AML-193 (cell line): ENCODE measurements at regions not wholly inside any gene's neighbourhood (a gene's known extent, or its start where the extent isn't known, plus 50 kb on each side); places are given as distances from the start of the nearest gene placed in this dataset.
"Not testable (repeated sequence)": the region's sequence is repeated elsewhere in the genome, so short reads cannot be mapped to it uniquely, and the experiment has no call there.

Experiments
- DNase-seq, 2 experiments: peaks; one replicate each; lab custom pipeline; 2025; lab: John Stamatoyannopoulos, UW

- no peak for DNase-seq
Measured at GRCh38 chr20:43364001-43364400, 93.7 kb upstream of the SRSF6 start.

GRCh38 chr20:43363506-43363905 is 94.2 kb upstream of the SRSF6 start:
- DNase-seq, result no peak

- DNase-seq, result no peak
Measured at GRCh38 chr20:43361526-43361925, 96.2 kb upstream of the SRSF6 start.

GRCh38 chr20:43360016-43360415 is 97.7 kb upstream of the SRSF6 start:
- DNase-seq, result no peak

- DNase-seq, result no peak
Measured at GRCh38 chr20:43358811-43359210, 98.9 kb upstream of the SRSF6 start.

- no peak for DNase-seq
Measured at GRCh38 chr20:43357352-43357751, 100.3 kb upstream of the SRSF6 start.

- no peak for DNase-seq
Measured at GRCh38 chr20:43355610-43356009, 102.1 kb upstream of the SRSF6 start.

GRCh38 chr20:43352996-43353395 is 104.7 kb upstream of the SRSF6 start:
- no peak for DNase-seq

GRCh38 chr20:43350694-43351093 is 107.0 kb upstream of the SRSF6 start:
- not testable (repeated sequence) for DNase-seq

- no peak for DNase-seq
Measured at GRCh38 chr20:43349841-43350240, 107.9 kb upstream of the SRSF6 start.

- not testable (repeated sequence) for DNase-seq
Measured at GRCh38 chr20:43347839-43348238, 109.9 kb upstream of the SRSF6 start.

- no peak for DNase-seq
Measured at GRCh38 chr20:43345676-43346075, 112.0 kb upstream of the SRSF6 start.

GRCh38 chr20:43341511-43341910 is 116.2 kb upstream of the SRSF6 start:
- no peak for DNase-seq

GRCh38 chr20:43337036-43337435 is 120.7 kb upstream of the SRSF6 start:
- DNase-seq, result no peak

- DNase-seq, result no peak
Measured at GRCh38 chr20:43334080-43334479, 123.6 kb upstream of the SRSF6 start.

GRCh38 chr20:43331906-43332305 is 125.8 kb upstream of the SRSF6 start:
- no peak for DNase-seq

- no peak for DNase-seq
Measured at GRCh38 chr20:43328697-43329096, 129.0 kb upstream of the SRSF6 start.

- DNase-seq, result not testable (repeated sequence)
Measured at GRCh38 chr20:43327234-43327633, 130.5 kb upstream of the SRSF6 start.

- no peak for DNase-seq
Measured at GRCh38 chr20:43325926-43326325, 131.8 kb upstream of the SRSF6 start.

GRCh38 chr20:43323592-43323991 is 133.9 kb upstream of the PTPRT start:
- no peak for DNase-seq

GRCh38 chr20:43322851-43323250 is 133.1 kb upstream of the PTPRT start:
- DNase-seq, result no peak

- no peak for DNase-seq
Measured at GRCh38 chr20:43320536-43320935, 130.8 kb upstream of the PTPRT start.

GRCh38 chr20:43318755-43319297 is 129.1 kb upstream of the PTPRT start:
- no peak for DNase-seq

GRCh38 chr20:43316271-43316670 is 126.6 kb upstream of the PTPRT start:
- DNase-seq, result no peak

GRCh38 chr20:43309266-43309665 is 119.6 kb upstream of the PTPRT start:
- DNase-seq, result no peak
